Large intestine (tissue), 3 donors: ENCODE measurements at regions not wholly inside any gene's neighbourhood (a gene's known extent, or its start where the extent isn't known, plus 50 kb on each side); places are given as distances from the start of the nearest gene placed in this dataset.
"Not testable (repeated sequence)": the region's sequence is repeated elsewhere in the genome, so short reads cannot be mapped to it uniquely, and the experiment has no call there.

Source experiments
- DNase-seq, 2 donors: peaks; one replicate each; pipeline versions ENCODE4 v3.0.0 to v3.0.0-alpha.2; 2013
- H3K27ac ChIP-seq: one replicate; pipeline ENCODE4 v1.5.1; 2013; ENCODE audit warnings: low read length
- H3K27me3 ChIP-seq: 2 replicates; pipeline ENCODE4 v1.6.1; 2013; ENCODE audit warnings: low read length; ENCODE audit not compliant: control insufficient read depth, insufficient read depth
- H3K36me3 ChIP-seq: 2 replicates; pipeline ENCODE4 v1.6.1; 2013; ENCODE audit warnings: low read length; ENCODE audit not compliant: control insufficient read depth, insufficient read depth
- H3K4me1 ChIP-seq: one replicate; pipeline ENCODE4 v1.6.1; 2013; ENCODE audit warnings: low read length; ENCODE audit not compliant: control insufficient read depth, insufficient read depth
- H3K4me3 ChIP-seq: one replicate; pipeline ENCODE4 v1.5.1; 2013; ENCODE audit warnings: low read length
- H3K9me3 ChIP-seq: one replicate; pipeline ENCODE4 v1.6.1; 2013; ENCODE audit warnings: mild to moderate bottlenecking, low read depth, low read length, moderate library complexity; ENCODE audit not compliant: control insufficient read depth
- WGBS: methylation state at CpG from one replicate; pipeline ENCODE4 v1.1.5; 2013; ENCODE audit warnings: low lambda C conversion rate; ENCODE audit not compliant: insufficient coverage; 5-methylcytosine and 5-hydroxymethylcytosine counted together

- WGBS = no CpG with 5 or more reads among the region's 1 CpG
- H3K4me3 ChIP-seq = not testable (repeated sequence)
These were observed 155.2 kb upstream of the NOCT start for GRCh38 chr4:138860357-138860756.

GRCh38 chr4:138859254-138859653 is 156.3 kb upstream of the NOCT start:
- whole genome bisulfite sequencing = no CpG with 5 or more reads among the region's 4 CpGs
- Histone ChIP-seq H3K36me3 (no peaks in the 10 kb centered on the region), H3K4me1 (no peaks in the 10 kb centered on the region), H3K27ac (no peak overlapping the region), H3K9me3 (no peaks in the 10 kb centered on the region), H3K27me3 (no peaks in the 10 kb centered on the region), H3K4me3 (no peak overlapping the region)
- DNase-seq = peak in 1 of 2 donors; percentile 43

More at GRCh38 chr4:138860357-138860756, 155.2 kb upstream of the NOCT start:
- not testable (repeated sequence) for H3K27ac ChIP-seq, H3K27me3 ChIP-seq, H3K4me1 ChIP-seq, H3K9me3 ChIP-seq, DNase-seq, H3K36me3 ChIP-seq

GRCh38 chr4:138858419-138858818 is 157.2 kb upstream of the NOCT start:
- Histone ChIP-seq H3K36me3 (no peaks in the 10 kb centered on the region), H3K27ac (no peak overlapping the region), H3K27me3 (no peaks in the 10 kb centered on the region), H3K4me1 (no peaks in the 10 kb centered on the region), H3K9me3 (no peaks in the 10 kb centered on the region), H3K4me3 (no peak overlapping the region)
- no peak for DNase-seq

- no CpG with 5 or more reads among the region's 2 CpGs for WGBS
- H3K27ac ChIP-seq = no peak overlapping the region
- no peaks in the 10 kb centered on the region for H3K27me3 ChIP-seq
- no peaks in the 10 kb centered on the region for H3K4me1 ChIP-seq
- H3K36me3 ChIP-seq = no peaks in the 10 kb centered on the region
- peaks cover 3% of the 10 kb centered on the region for H3K9me3 ChIP-seq
- no peak for DNase-seq
- H3K4me3 ChIP-seq = no peak overlapping the region
These were observed 158.2 kb upstream of the NOCT start for GRCh38 chr4:138857416-138857815.

GRCh38 chr4:138852681-138853080 is 162.9 kb upstream of the NOCT start:
- Histone ChIP-seq H3K27me3 (peaks cover 3% of the 10 kb centered on the region), H3K9me3 (peaks cover 3% of the 10 kb centered on the region), H3K36me3 (no peaks in the 10 kb centered on the region), H3K4me3 (no peak overlapping the region), H3K27ac (no peak overlapping the region), H3K4me1 (peaks cover 6% of the 10 kb centered on the region)
- DNase-seq = no peak
- no CpG with 5 or more reads among the region's 2 CpGs for WGBS

GRCh38 chr4:138851391-138852335 is 163.9 kb upstream of the NOCT start:
- Histone ChIP-seq H3K9me3 (peaks cover 3% of the 10 kb centered on the region), H3K36me3 (no peaks in the 10 kb centered on the region), H3K27ac (no peak overlapping the region), H3K27me3 (peaks cover 3% of the 10 kb centered on the region), H3K4me1 (peaks cover 6% of the 10 kb centered on the region), H3K4me3 (no peak overlapping the region)
- peak in 1 of 2 donors; percentile 47 for DNase-seq
- 7% methylated on average over 3 of the region's 17 CpGs for WGBS

GRCh38 chr4:138845664-138846063 is 169.9 kb upstream of the NOCT start:
- H3K9me3 ChIP-seq = no peaks in the 10 kb centered on the region
- DNase-seq = no peak
- no peak overlapping the region for H3K27ac ChIP-seq
- 83% methylated on average over 1 of the region's 9 CpGs for WGBS
- no peaks in the 10 kb centered on the region for H3K36me3 ChIP-seq
- H3K4me3 ChIP-seq = no peak overlapping the region
- no peaks in the 10 kb centered on the region for H3K4me1 ChIP-seq
- no peaks in the 10 kb centered on the region for H3K27me3 ChIP-seq

- H3K27me3 ChIP-seq = no peaks in the 10 kb centered on the region
- H3K27ac ChIP-seq = no peak overlapping the region
- H3K4me3 ChIP-seq = no peak overlapping the region
- WGBS = no CpG with 5 or more reads among the region's 6 CpGs
- no peak for DNase-seq
- H3K4me1 ChIP-seq = no peaks in the 10 kb centered on the region
- H3K9me3 ChIP-seq = no peaks in the 10 kb centered on the region
- H3K36me3 ChIP-seq = no peaks in the 10 kb centered on the region
These were observed 170.5 kb upstream of the NOCT start for GRCh38 chr4:138845054-138845453.

- 50% methylated on average over 1 of the region's 7 CpGs for WGBS
- H3K27me3 ChIP-seq = no peaks in the 10 kb centered on the region
- peak; percentile 24 to 64 for DNase-seq
These were observed 172.0 kb upstream of the NOCT start for GRCh38 chr4:138843616-138844015.

GRCh38 chr4:138841343-138841742 is 174.2 kb upstream of the NOCT start:
- Histone ChIP-seq H3K4me1 (no peaks in the 10 kb centered on the region), H3K36me3 (no peaks in the 10 kb centered on the region), H3K9me3 (no peaks in the 10 kb centered on the region), H3K27ac (no peak overlapping the region), H3K4me3 (no peak overlapping the region), H3K27me3 (no peaks in the 10 kb centered on the region)
- no peak for DNase-seq

More at GRCh38 chr4:138843616-138844015, 172.0 kb upstream of the NOCT start:
- Histone ChIP-seq H3K4me3 (no peak overlapping the region), H3K9me3 (no peaks in the 10 kb centered on the region), H3K36me3 (no peaks in the 10 kb centered on the region), H3K27ac (no peak overlapping the region), H3K4me1 (no peaks in the 10 kb centered on the region)

GRCh38 chr4:138838251-138838650 is 177.3 kb upstream of the NOCT start:
- Histone ChIP-seq H3K9me3 (no peaks in the 10 kb centered on the region), H3K4me1 (no peaks in the 10 kb centered on the region), H3K36me3 (no peaks in the 10 kb centered on the region), H3K27me3 (no peaks in the 10 kb centered on the region), H3K27ac (no peak overlapping the region), H3K4me3 (no peak overlapping the region)
- WGBS = 83% methylated on average over 1 of the region's 4 CpGs
- no peak for DNase-seq
